A549 (cell line): ENCODE measurements at regions not wholly inside any gene's neighbourhood (a gene's known extent, or its start where the extent isn't known, plus 50 kb on each side); places are given as distances from the start of the nearest gene placed in this dataset.

Experiments used
- ATAC-seq, 2 experiments: fragments of 200-7000 bp in 1 of 2; fragments of >200 bp in 1 of 2; cut with Nextera tagmentation in 1 of 2; cut with Tn5 transposase in 1 of 2; 3 replicates each; pipeline versions ENCODE4 v1.8.0 to v1.9.1; 2018 to 2020; ENCODE audit warnings: mild to moderate bottlenecking in 1 of 2, moderate library complexity in 1 of 2
- CTCF ChIA-PET: fragments of 300-600 bp; sonication (Branson Sonifier 250); formaldehyde crosslinking; extraction: SDS; loops from one replicate; lab custom pipeline; 2021; ENCODE audit warnings: antibody characterized with exemption, inconsistent platforms; lab: Yijun Ruan, JAX
- POLR2A ChIA-PET: fragments of 350-600 bp; formaldehyde crosslinking; extraction: SDS; loops from one replicate; lab custom pipeline; 2021; ENCODE audit warnings: antibody characterized with exemption, inconsistent platforms; lab: Yijun Ruan, JAX
- DNase-seq, 2 experiments: peaks; one replicate each; pipeline versions ENCODE4 v3.0.0 to v3.0.0-alpha.2; 2011 to 2016; ENCODE audit warnings: low read depth in 1 of 2, low spot score in 1 of 2
- FAIRE-seq: peaks from 2 replicates; lab custom pipeline; 2011; peaks lifted over from hg19 to GRCh38; lab: Jason Lieb, UNC
- H3K27ac ChIP-seq, 2 experiments: fragments of >200 bp; sonication (Bioruptor Twin); formaldehyde crosslinking; 3 replicates each; pipeline ENCODE4 v1.5.1; 2016 to 2017
- H3K4me1 ChIP-seq: fragments of >200 bp; sonication (Bioruptor Twin); formaldehyde crosslinking; 3 replicates; pipeline ENCODE4 v1.6.1; 2016
- H3K4me2 ChIP-seq: fragments of >200 bp; sonication (Bioruptor Twin); formaldehyde crosslinking; 3 replicates; pipeline ENCODE4 v1.6.1; 2016
- H3K4me3 ChIP-seq: fragments of >200 bp; sonication (Bioruptor Twin); formaldehyde crosslinking; 3 replicates; pipeline ENCODE4 v1.5.1; 2016
- H3K9me3 ChIP-seq: fragments of >200 bp; sonication (Bioruptor Twin); formaldehyde crosslinking; 3 replicates; pipeline ENCODE4 v1.6.1; 2016
- BHLHE40 ChIP-seq: IDR thresholded peaks from 2 replicates; pipeline ENCODE4 v1.6.1; 2012; ENCODE audit warnings: low read depth, low read length, inconsistent platforms
- CBX8 ChIP-seq: fragments of 200-600 bp; sonication (generic); IDR thresholded peaks from 2 replicates; pipeline ENCODE4 v1.6.1; 2016
- EHF ChIP-seq: fragments of 250-450 bp; sonication (Bioruptor Pico); IDR thresholded peaks from 2 replicates; pipeline ENCODE4 v1.5.0; 2020; ENCODE audit warnings: mild to moderate bottlenecking
- HDAC2 ChIP-seq: fragments of 200-600 bp; sonication (generic); IDR thresholded peaks from 2 replicates; pipeline ENCODE4 v1.6.1; 2016
- HEYL ChIP-seq: fragments of 250-450 bp; sonication (Bioruptor Pico); IDR thresholded peaks from 2 replicates; pipeline ENCODE4 v1.8.0; 2021; ENCODE audit warnings: mild to moderate bottlenecking, moderate library complexity
- HOXB13 ChIP-seq: fragments of 250-450 bp; sonication (Bioruptor Pico); IDR thresholded peaks from 2 replicates; pipeline ENCODE4 v1.5.0; 2020; ENCODE audit warnings: low read depth, mild to moderate bottlenecking, moderate library complexity
- HOXB5 ChIP-seq: fragments of 250-450 bp; sonication (Bioruptor Pico); IDR thresholded peaks from 2 replicates; pipeline ENCODE4 v1.5.0; 2020; ENCODE audit warnings: mild to moderate bottlenecking, moderate library complexity
- KDM5A ChIP-seq: fragments of 200-600 bp; sonication (generic); IDR thresholded peaks from 2 replicates; pipeline ENCODE4 v1.6.1; 2016; ENCODE audit warnings: antibody characterized with exemption, mild to moderate bottlenecking
- NPAS2 ChIP-seq: fragments of 250-450 bp; sonication (Bioruptor Pico); IDR thresholded peaks from 2 replicates; pipeline ENCODE4 v1.8.0; 2022; ENCODE audit warnings: mild to moderate bottlenecking, moderate library complexity, borderline replicate concordance
- NR3C1 ChIP-seq: fragments of >200 bp; sonication (Bioruptor Twin); formaldehyde crosslinking; IDR thresholded peaks from 3 replicates; pipeline ENCODE4 v1.6.1; 2017
- RAD21 ChIP-seq, 2 experiments: fragments of >200 bp in 1 of 2; sonication (Bioruptor Twin) in 1 of 2; formaldehyde crosslinking in 1 of 2; IDR thresholded peaks in 1 of 2; conservative IDR thresholded peaks in 1 of 2; 2 replicates in 1 of 2; 3 replicates in 1 of 2; pipeline ENCODE4 v1.6.1; 2012 to 2018; ENCODE audit warnings: inconsistent platforms in 1 of 2
- RCOR1 ChIP-seq: fragments of 150-350 bp; IDR thresholded peaks from 2 replicates; pipeline ENCODE4 v1.6.1; 2014; ENCODE audit warnings: antibody characterized with exemption, low read length, low read depth
- REST ChIP-seq: fragments of 200-600 bp; sonication (generic); IDR thresholded peaks from 2 replicates; pipeline ENCODE4 v1.6.1; 2016; ENCODE audit warnings: antibody characterized with exemption, mild to moderate bottlenecking, moderate library complexity
- RNF2 ChIP-seq: fragments of 200-600 bp; sonication (generic); IDR thresholded peaks from 2 replicates; pipeline ENCODE4 v1.6.1; 2016; ENCODE audit warnings: low read depth, mild to moderate bottlenecking, antibody characterized with exemption, moderate library complexity, borderline replicate concordance
- SMC3 ChIP-seq: fragments of >200 bp; sonication (Bioruptor Twin); formaldehyde crosslinking; IDR thresholded peaks from 3 replicates; pipeline ENCODE4 v1.6.1; 2018; ENCODE audit warnings: inconsistent platforms
- TFCP2L1 ChIP-seq: fragments of 250-450 bp; sonication (Bioruptor Pico); IDR thresholded peaks from 2 replicates; pipeline ENCODE4 v1.5.0; 2021; ENCODE audit warnings: mild to moderate bottlenecking
- ZC3H11A ChIP-seq: fragments of 450-650 bp; IDR thresholded peaks from 2 replicates; pipeline ENCODE4 v1.6.1; 2014; ENCODE audit warnings: antibody characterized with exemption, mild to moderate bottlenecking
- WGBS: methylation state at CpG from one replicate; pipeline ENCODE4 v1.1.6; 2017; ENCODE audit errors: missing lambda C conversion rate; 5-methylcytosine and 5-hydroxymethylcytosine counted together

GRCh38 chr1:38210895-38211177, 164.2 kb upstream of the POU3F1 start:
- no peaks in the 10 kb centered on the region for H3K4me1 ChIP-seq
- 46% methylated on average over 1 of the region's 1 CpG for WGBS
- H3K4me2 ChIP-seq, result no peak overlapping the region
- ChIA-PET POLR2A (no interaction called here), CTCF (interaction anchor here (1.0 kb wide), 1 partner anchor 19 kb away, joined by 3 read pairs; no protein-coding TSS in a partner anchor)
- no peak for ATAC-seq
- TF ChIP-seq REST, result no peak
- no peak for TF ChIP-seq RNF2
- TF ChIP-seq KDM5A, result no peak
- no peak for TF ChIP-seq EHF (CRISPR knock-in tag)
- TF ChIP-seq NR3C1, result no peak
- TF ChIP-seq NPAS2 (CRISPR knock-in tag), result no peak
- TF ChIP-seq HOXB13 (CRISPR knock-in tag), result no peak
- no peak for DNase-seq
- FAIRE-seq, result no peak
- no peak overlapping the region for H3K4me3 ChIP-seq
- H3K9me3 ChIP-seq, result no peaks in the 10 kb centered on the region
- no peak overlapping the region for H3K27ac ChIP-seq

GRCh38 chr1:38210021-38210894, 163.7 kb upstream of the POU3F1 start:
- Histone ChIP-seq H3K4me3 (no peak overlapping the region), H3K9me3 (no peaks in the 10 kb centered on the region), H3K4me2 (no peak overlapping the region), H3K27ac (no peak overlapping the region), H3K4me1 (no peaks in the 10 kb centered on the region)
- FAIRE-seq (no peak), ATAC-seq (no peak), DNase-seq (no peak)
- 34% methylated on average over 15 of the region's 15 CpGs for WGBS
- ChIA-PET CTCF (interaction anchor here (1.0 kb wide), 1 partner anchor 19 kb away, joined by 3 read pairs; no protein-coding TSS in a partner anchor), POLR2A (no interaction called here)
- no peak for TF ChIP-seq HDAC2
- TF ChIP-seq HOXB13 (CRISPR knock-in tag), result no peak
- no peak for TF ChIP-seq RNF2
- TF ChIP-seq HEYL (CRISPR knock-in tag), result no peak
- TF ChIP-seq CBX8, result no peak

GRCh38 chr1:38208716-38209632, 162.4 kb upstream of the POU3F1 start:
- ChIA-PET CTCF (no interaction called here), POLR2A (no interaction called here)
- Histone ChIP-seq H3K27ac (no peak overlapping the region), H3K9me3 (no peaks in the 10 kb centered on the region), H3K4me1 (no peaks in the 10 kb centered on the region), H3K4me3 (no peak overlapping the region)
- FAIRE-seq (no peak), ATAC-seq (no peak)
- 48% methylated on average over 9 of the region's 9 CpGs for WGBS
- TF ChIP-seq RAD21 (conservative IDR thresholded peaks at IDR 0.05 in 1 of 2, IDR thresholded peaks at IDR 0.05 in 1 of 2) (no peak), SMC3 (no peak), BHLHE40 (no peak), RNF2 (no peak), RCOR1 (no peak), HOXB5 (CRISPR knock-in tag) (no peak), TFCP2L1 (CRISPR knock-in tag) (no peak), HDAC2 (no peak), KDM5A (no peak), HOXB13 (CRISPR knock-in tag) (no peak), ZC3H11A (no peak)
- TF ChIP-seq, all 56 proteins: peak for 0
- H3K4me2 ChIP-seq, result no peak overlapping the region
- DNase-seq, result no peak
